Osteocyte (in vitro differentiated cells): ENCODE measurements at regions not wholly inside any gene's neighbourhood (a gene's known extent, or its start where the extent isn't known, plus 50 kb on each side); places are given as distances from the start of the nearest gene placed in this dataset.

Experiments used
- DNase-seq: peaks from one replicate; pipeline ENCODE4 v3.0.0; 2021; ENCODE audit warnings: mixed read lengths; ENCODE audit not compliant: unreplicated experiment; ENCODE audit errors: extremely low spot score
- H3K27ac Mint-ChIP-seq: one replicate; pipeline ENCODE4 v1.8.0; 2021; ENCODE audit warnings: mild to moderate bottlenecking, mixed read lengths; ENCODE audit not compliant: unreplicated experiment
- H3K27me3 Mint-ChIP-seq: one replicate; pipeline ENCODE4 v1.8.0; 2021; ENCODE audit warnings: mixed read lengths; ENCODE audit not compliant: unreplicated experiment
- H3K36me3 Mint-ChIP-seq: one replicate; pipeline ENCODE4 v1.8.0; 2021; ENCODE audit warnings: mixed read lengths; ENCODE audit not compliant: unreplicated experiment
- H3K4me1 Mint-ChIP-seq: one replicate; pipeline ENCODE4 v1.8.0; 2021; ENCODE audit warnings: mixed read lengths; ENCODE audit not compliant: unreplicated experiment
- H3K4me3 Mint-ChIP-seq: one replicate; pipeline ENCODE4 v1.8.0; 2021; ENCODE audit warnings: mild to moderate bottlenecking, moderate library complexity, mixed read lengths; ENCODE audit not compliant: unreplicated experiment
- H3K9me3 Mint-ChIP-seq: one replicate; pipeline ENCODE4 v1.8.0; 2021; ENCODE audit warnings: mixed read lengths; ENCODE audit not compliant: unreplicated experiment
- TF ChIP-seq, protein P1 (sequence below): fragments of 200-600 bp; sonication (generic); IDR thresholded peaks from 2 replicates; pipeline ENCODE4 v1.5.0; 2021; ENCODE audit warnings: antibody characterized with exemption, mild to moderate bottlenecking, moderate library complexity

DNA sequence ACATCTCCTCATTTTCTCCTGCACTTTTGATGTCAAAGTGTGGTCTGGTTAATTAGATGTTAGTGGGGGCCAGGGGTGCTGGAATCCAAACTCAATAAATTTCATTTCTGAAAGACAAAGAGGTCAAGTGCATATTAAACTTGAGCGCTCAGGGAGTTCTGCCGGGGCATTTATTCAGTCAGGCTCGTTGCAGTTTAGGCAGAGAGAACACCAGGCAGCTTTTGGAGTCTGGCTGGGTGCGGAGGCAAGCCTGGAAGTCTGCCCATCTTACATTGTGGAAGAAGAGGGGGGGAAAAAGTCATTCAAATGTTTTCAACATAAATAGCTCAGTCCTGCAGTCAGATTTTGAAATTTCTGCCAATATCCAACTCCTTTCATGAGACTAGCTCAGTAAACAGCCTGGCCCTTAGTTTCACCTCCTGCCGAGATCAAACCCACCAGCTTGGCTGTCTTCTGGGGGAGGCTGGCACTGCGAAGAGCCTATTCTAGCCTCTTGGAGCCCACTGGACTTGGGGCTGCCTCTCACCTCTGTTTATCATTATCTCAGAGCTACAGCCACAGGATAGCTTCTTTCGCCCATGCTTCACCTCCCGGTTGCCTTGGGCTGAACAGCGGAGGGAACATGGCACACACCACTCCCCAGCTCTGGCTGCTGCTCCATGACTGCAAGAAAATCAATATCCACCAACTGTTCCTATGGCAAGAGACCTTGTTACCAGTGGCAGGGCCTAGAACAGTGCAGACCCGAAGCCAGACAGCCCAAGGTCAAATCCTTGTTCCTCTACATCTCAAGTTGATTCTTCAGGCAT lies 177.4 kb upstream of the CDH5 start:
- DNase-seq = peak; percentile 49
- TF ChIP-seq, protein P1, sequence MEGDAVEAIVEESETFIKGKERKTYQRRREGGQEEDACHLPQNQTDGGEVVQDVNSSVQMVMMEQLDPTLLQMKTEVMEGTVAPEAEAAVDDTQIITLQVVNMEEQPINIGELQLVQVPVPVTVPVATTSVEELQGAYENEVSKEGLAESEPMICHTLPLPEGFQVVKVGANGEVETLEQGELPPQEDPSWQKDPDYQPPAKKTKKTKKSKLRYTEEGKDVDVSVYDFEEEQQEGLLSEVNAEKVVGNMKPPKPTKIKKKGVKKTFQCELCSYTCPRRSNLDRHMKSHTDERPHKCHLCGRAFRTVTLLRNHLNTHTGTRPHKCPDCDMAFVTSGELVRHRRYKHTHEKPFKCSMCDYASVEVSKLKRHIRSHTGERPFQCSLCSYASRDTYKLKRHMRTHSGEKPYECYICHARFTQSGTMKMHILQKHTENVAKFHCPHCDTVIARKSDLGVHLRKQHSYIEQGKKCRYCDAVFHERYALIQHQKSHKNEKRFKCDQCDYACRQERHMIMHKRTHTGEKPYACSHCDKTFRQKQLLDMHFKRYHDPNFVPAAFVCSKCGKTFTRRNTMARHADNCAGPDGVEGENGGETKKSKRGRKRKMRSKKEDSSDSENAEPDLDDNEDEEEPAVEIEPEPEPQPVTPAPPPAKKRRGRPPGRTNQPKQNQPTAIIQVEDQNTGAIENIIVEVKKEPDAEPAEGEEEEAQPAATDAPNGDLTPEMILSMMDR = no peak
- no peaks in the 10 kb centered on the region for H3K36me3 Mint-ChIP-seq
- no peak overlapping the region for H3K27ac Mint-ChIP-seq
- H3K9me3 Mint-ChIP-seq = no peaks in the 10 kb centered on the region
- no peak overlapping the region for H3K4me3 Mint-ChIP-seq
- peaks cover 17% of the 10 kb centered on the region for H3K4me1 Mint-ChIP-seq
- H3K27me3 Mint-ChIP-seq = no peaks in the 10 kb centered on the region

DNA sequence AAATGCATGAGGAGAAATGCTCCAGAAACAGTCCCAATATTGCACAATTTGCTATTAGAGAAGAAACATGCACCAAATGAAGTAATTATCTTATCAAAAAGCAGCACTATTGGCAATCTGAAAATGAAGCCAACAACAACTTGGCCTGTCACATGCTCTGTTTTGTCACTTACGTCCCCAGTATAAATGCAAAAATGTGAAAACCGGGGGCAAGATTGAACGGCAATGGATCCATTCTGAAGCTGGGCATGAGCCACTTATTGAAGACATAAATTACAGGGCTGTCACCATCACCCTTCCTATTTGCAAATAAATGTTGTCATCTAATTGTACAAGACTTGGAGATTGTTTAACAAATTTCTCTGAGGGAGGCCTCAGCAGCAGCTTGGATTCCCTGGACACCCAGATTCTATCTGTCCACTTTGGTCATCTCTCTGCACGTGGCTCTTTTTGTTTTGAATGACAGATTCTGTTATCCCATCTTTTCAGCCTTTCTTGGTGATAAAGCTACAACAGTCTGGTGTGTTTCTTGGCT lies 180.2 kb upstream of the CDH5 start:
- H3K36me3 Mint-ChIP-seq = no peaks in the 10 kb centered on the region
- DNase-seq = peak; percentile 6
- no peaks in the 10 kb centered on the region for H3K27me3 Mint-ChIP-seq
- peaks cover 17% of the 10 kb centered on the region for H3K4me1 Mint-ChIP-seq
- no peaks in the 10 kb centered on the region for H3K9me3 Mint-ChIP-seq
- no peak overlapping the region for H3K4me3 Mint-ChIP-seq
- no peak overlapping the region for H3K27ac Mint-ChIP-seq
- TF ChIP-seq, protein P1 = no peak

DNA sequence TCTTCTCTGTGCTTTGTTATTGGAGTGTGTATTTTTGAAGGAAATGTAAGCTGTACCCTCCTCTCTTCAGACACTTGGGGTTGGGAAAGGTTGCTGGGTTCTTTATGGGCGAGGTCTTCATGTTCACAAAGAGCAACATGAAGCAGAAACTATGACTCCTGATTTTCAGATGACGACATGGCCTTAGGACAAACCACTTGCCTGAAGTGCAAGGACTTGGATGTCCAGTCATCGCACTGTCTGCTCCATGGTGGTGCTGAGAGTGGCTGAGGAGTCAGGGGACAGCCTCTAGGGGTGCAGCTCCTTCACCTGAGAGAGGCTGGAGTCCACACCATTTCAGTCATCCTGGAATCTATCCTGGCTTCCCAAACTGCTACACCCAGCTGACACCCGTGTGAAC lies 183.9 kb upstream of the CDH5 start:
- H3K4me1 Mint-ChIP-seq = no peaks in the 10 kb centered on the region
- TF ChIP-seq, protein P1 = no peak
- H3K27me3 Mint-ChIP-seq = no peaks in the 10 kb centered on the region
- no peak overlapping the region for H3K4me3 Mint-ChIP-seq
- no peak overlapping the region for H3K27ac Mint-ChIP-seq
- H3K36me3 Mint-ChIP-seq = no peaks in the 10 kb centered on the region
- H3K9me3 Mint-ChIP-seq = peaks cover 9% of the 10 kb centered on the region
- DNase-seq = peak; percentile 25

DNA sequence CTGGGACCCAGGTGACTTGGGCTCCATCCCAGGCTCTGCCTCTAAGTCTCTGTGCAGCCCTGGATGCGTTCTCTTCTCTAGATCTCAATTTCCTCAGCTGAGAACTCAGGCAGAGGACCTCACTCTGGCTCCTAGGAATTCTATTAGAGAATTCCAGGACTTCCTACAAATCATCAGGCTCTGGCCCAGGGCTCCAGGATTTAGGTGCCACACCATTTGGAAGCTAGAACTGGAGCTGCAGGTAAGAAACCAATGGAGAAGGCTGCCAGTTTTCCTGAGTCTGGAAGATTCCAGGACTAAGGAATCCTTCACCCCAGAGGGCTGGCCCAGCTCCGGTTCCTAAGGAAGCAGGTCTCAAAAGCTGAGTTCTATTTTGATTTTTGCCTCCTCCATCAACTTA lies 189.8 kb upstream of the CDH5 start:
- Mint-ChIP-seq H3K4me3 (no peak overlapping the region), H3K27ac (no peak overlapping the region), H3K27me3 (no peaks in the 10 kb centered on the region), H3K36me3 (no peaks in the 10 kb centered on the region), H3K4me1 (peaks cover 9% of the 10 kb centered on the region), H3K9me3 (peaks cover 9% of the 10 kb centered on the region)
- DNase-seq = peak; percentile 44
- TF ChIP-seq, protein P1 = no peak

DNA sequence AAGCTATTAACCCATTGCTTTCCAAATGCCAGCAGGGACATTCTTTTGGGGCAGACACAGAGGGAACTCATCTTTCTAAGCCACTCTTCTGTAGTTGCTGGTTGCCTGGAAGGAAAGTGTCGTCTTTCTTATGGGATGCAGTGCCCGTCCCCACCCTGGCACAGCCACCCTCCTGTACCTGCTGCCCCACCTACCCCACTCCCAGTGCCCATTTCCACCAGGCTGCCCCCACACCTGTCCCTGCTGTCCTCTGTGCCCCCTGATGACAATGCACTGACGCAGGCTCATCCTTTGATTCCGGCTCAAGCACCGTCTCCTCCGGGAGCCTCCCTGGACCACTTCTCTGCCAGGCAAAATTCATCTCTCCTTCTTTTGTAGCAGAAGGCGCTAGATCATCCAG lies 190.4 kb upstream of the CDH5 start:
- H3K4me3 Mint-ChIP-seq = no peak overlapping the region
- H3K27me3 Mint-ChIP-seq = no peaks in the 10 kb centered on the region
- TF ChIP-seq, protein P1 = no peak
- H3K9me3 Mint-ChIP-seq = peaks cover 9% of the 10 kb centered on the region
- no peak for DNase-seq
- H3K27ac Mint-ChIP-seq = no peak overlapping the region
- H3K36me3 Mint-ChIP-seq = no peaks in the 10 kb centered on the region
- H3K4me1 Mint-ChIP-seq = peaks cover 9% of the 10 kb centered on the region
